Parathyroid adenoma (tissue), 2 donors: ENCODE measurements at regions not wholly inside any gene's neighbourhood (a gene's known extent, or its start where the extent isn't known, plus 50 kb on each side); places are given as distances from the start of the nearest gene placed in this dataset.
"Not testable (repeated sequence)": the region's sequence is repeated elsewhere in the genome, so short reads cannot be mapped to it uniquely, and the experiment has no call there.

Experiments used
- H2AFZ ChIP-seq: fragments of 300-600 bp; sonication (generic); one replicate; pipeline ENCODE4 v1.7.0; 2017; ENCODE audit warnings: antibody characterized with exemption, mild to moderate bottlenecking
- H3K27ac ChIP-seq: fragments of 300-600 bp; sonication (generic); one replicate; pipeline ENCODE4 v1.7.0; 2017
- H3K27me3 ChIP-seq: fragments of 300-600 bp; sonication (generic); one replicate; pipeline ENCODE4 v1.7.0; 2017; ENCODE audit warnings: low read length; ENCODE audit not compliant: control insufficient read depth, insufficient read depth
- H3K36me3 ChIP-seq: fragments of 300-600 bp; sonication (generic); one replicate; pipeline ENCODE4 v1.7.0; 2017; ENCODE audit warnings: low read length; ENCODE audit not compliant: control insufficient read depth, insufficient read depth
- H3K4me1 ChIP-seq: fragments of 300-600 bp; sonication (generic); one replicate; pipeline ENCODE4 v1.7.0; 2017; ENCODE audit warnings: control low read depth
- H3K4me2 ChIP-seq: fragments of 300-600 bp; sonication (generic); one replicate; pipeline ENCODE4 v1.7.0; 2017; ENCODE audit warnings: low read length
- H3K4me3 ChIP-seq: fragments of 300-600 bp; sonication (generic); one replicate; pipeline ENCODE4 v1.7.0; 2017; ENCODE audit warnings: low read depth, low read length
- H3K79me2 ChIP-seq: fragments of 300-600 bp; sonication (generic); one replicate; pipeline ENCODE4 v1.7.0; 2017; ENCODE audit warnings: control low read depth
- H3K9ac ChIP-seq: fragments of 300-600 bp; sonication (generic); one replicate; pipeline ENCODE4 v1.7.0; 2017; ENCODE audit warnings: mild to moderate bottlenecking
- H3K9me3 ChIP-seq: fragments of 300-600 bp; sonication (generic); one replicate; pipeline ENCODE4 v1.7.0; 2017; ENCODE audit warnings: low read length; ENCODE audit not compliant: control insufficient read depth
- TF ChIP-seq, protein P1 (sequence below): fragments of 300-600 bp; sonication (generic); IDR thresholded peaks from one replicate; pipeline ENCODE4 v1.7.0; 2017; ENCODE audit warnings: antibody characterized with exemption, mild to moderate bottlenecking
- donor health status: primary hyperparathyroidism.

DNA sequence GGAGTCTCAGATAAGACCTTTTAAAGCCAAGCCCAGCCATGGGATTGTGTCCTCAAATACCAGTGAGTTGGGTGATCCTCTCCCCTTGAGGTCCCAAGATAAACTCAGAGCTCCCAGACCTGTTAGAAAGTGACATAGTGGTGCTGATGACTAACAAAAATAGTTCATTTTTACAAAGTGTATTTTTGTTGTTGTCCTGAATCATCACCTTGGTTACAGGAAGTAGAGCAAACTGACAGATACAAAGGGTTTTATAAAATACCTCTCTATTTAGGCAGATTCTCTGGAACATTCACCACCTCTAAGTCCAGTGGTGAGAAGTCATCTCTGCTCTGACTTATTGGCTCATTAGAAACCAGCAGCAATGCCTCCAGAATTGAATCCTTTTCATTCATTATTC, 259.3 kb downstream of the CEMIP2 start:
- Histone ChIP-seq H3K27me3 (no peaks in the 10 kb centered on the region), H2AFZ (no peak overlapping the region), H3K27ac (no peak overlapping the region), H3K36me3 (no peaks in the 10 kb centered on the region), H3K79me2 (no peaks in the 10 kb centered on the region), H3K9me3 (no peaks in the 10 kb centered on the region), H3K4me2 (no peak overlapping the region), H3K4me3 (no peak overlapping the region), H3K9ac (no peak overlapping the region), H3K4me1 (no peaks in the 10 kb centered on the region)
- TF ChIP-seq, protein P1, sequence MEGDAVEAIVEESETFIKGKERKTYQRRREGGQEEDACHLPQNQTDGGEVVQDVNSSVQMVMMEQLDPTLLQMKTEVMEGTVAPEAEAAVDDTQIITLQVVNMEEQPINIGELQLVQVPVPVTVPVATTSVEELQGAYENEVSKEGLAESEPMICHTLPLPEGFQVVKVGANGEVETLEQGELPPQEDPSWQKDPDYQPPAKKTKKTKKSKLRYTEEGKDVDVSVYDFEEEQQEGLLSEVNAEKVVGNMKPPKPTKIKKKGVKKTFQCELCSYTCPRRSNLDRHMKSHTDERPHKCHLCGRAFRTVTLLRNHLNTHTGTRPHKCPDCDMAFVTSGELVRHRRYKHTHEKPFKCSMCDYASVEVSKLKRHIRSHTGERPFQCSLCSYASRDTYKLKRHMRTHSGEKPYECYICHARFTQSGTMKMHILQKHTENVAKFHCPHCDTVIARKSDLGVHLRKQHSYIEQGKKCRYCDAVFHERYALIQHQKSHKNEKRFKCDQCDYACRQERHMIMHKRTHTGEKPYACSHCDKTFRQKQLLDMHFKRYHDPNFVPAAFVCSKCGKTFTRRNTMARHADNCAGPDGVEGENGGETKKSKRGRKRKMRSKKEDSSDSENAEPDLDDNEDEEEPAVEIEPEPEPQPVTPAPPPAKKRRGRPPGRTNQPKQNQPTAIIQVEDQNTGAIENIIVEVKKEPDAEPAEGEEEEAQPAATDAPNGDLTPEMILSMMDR = no peak

DNA sequence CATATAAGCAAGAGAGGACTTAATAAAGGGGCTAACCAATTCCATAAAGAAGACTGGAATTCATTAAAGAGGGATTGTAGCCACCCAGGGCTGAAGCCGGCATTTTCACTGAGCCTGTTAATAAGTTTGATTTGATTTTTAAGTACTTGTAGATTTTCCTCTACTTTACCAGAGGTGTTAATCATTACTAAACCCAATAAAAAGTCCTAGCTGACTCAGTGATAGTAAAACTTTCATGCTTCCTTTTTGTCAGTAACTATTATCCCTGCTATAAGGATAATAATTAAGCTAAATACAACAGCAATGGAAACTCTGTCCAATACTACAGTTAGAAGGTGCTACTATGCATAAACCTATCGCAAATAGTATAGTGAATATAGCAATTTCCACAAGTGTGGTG, 260.2 kb downstream of the CEMIP2 start:
- not testable (repeated sequence) for H3K4me3 ChIP-seq, H3K4me2 ChIP-seq, H3K27ac ChIP-seq, H3K27me3 ChIP-seq, H2AFZ ChIP-seq, H3K9ac ChIP-seq, H3K79me2 ChIP-seq, H3K4me1 ChIP-seq, H3K9me3 ChIP-seq, H3K36me3 ChIP-seq

GRCh38 chr9:71506821-71507220, 261.5 kb downstream of the CEMIP2 start:
- Histone ChIP-seq H3K36me3 (no peaks in the 10 kb centered on the region), H3K27ac (no peak overlapping the region), H3K9ac (no peak overlapping the region), H3K27me3 (no peaks in the 10 kb centered on the region), H2AFZ (no peak overlapping the region), H3K4me3 (no peak overlapping the region), H3K4me1 (no peaks in the 10 kb centered on the region), H3K79me2 (no peaks in the 10 kb centered on the region), H3K4me2 (no peak overlapping the region), H3K9me3 (no peaks in the 10 kb centered on the region)
- TF ChIP-seq, protein P1 = no peak

DNA sequence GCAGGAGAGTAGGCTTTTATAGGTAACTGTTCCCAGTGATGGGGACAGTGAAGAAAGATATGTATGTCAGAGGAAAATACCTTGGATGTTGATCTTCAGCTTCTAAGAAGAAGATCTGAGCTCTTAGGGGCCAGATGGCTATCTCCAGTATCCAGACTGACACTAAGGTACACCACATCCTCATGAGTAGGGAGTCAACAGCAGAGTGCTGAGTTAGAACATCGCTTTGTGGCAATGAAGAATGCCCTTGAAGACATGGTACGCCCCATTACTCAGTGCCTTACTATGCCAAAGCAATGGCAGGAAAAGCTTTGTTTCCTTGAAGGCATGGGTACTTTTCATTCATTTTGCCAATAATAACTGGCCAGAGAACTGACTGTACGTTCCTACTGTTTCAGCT, 263.7 kb downstream of the CEMIP2 start:
- no peaks in the 10 kb centered on the region for H3K36me3 ChIP-seq
- no peaks in the 10 kb centered on the region for H3K27me3 ChIP-seq
- no peaks in the 10 kb centered on the region for H3K79me2 ChIP-seq
- no peaks in the 10 kb centered on the region for H3K9me3 ChIP-seq
- no peaks in the 10 kb centered on the region for H3K4me1 ChIP-seq
- H3K4me2 ChIP-seq = no peak overlapping the region
- no peak overlapping the region for H2AFZ ChIP-seq
- TF ChIP-seq, protein P1 = no peak
- no peak overlapping the region for H3K4me3 ChIP-seq
- H3K27ac ChIP-seq = no peak overlapping the region
- H3K9ac ChIP-seq = no peak overlapping the region

DNA sequence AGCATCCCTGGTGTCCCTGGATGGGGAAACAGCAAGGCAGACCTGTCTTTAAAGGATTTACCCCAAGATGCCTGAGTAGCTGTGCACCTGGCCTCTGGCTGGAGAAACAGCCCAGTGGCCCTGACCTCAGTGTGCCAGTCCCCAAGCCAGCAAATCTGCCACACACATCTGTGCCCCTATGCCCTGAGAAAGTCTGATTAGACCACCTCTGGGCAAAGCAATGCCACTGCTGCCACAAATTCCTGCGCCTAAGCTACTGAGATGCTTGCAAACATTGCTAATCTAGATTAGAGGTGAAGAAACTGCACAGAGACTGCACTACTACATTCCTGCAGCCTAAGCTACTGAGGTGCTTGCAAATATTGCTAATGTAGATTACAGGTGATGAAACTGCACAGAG, 269.6 kb downstream of the CEMIP2 start:
- TF ChIP-seq, protein P1 = no peak
- Histone ChIP-seq H2AFZ (no peak overlapping the region), H3K9me3 (no peaks in the 10 kb centered on the region), H3K9ac (no peak overlapping the region), H3K27ac (no peak overlapping the region), H3K27me3 (no peaks in the 10 kb centered on the region), H3K4me2 (no peak overlapping the region), H3K4me3 (no peak overlapping the region), H3K4me1 (no peaks in the 10 kb centered on the region), H3K36me3 (no peaks in the 10 kb centered on the region), H3K79me2 (no peaks in the 10 kb centered on the region)
